ENCODE measurements at regions not wholly inside any gene's neighbourhood (a gene's known extent, or its start where the extent isn't known, plus 50 kb on each side); places are given as distances from the start of the nearest gene placed in this dataset.

DNA sequence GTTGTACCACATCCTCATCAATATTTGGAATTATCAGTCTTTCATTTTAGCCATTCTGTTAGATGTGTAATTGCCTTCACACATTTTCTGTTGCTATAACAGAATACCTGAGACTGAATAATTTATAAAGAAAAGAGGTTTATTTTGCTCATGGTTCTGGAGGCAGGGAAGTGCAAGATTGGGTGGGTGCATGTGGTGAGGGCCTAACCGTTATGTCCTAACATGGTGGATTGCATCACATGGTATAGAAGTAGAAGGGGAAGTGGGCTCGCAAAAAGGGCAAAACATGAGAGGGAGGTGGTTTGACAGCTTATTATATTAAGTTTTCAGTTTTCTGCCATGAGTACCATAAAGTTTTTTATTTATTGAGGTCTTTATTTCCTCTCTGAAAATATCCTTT is 452.0 kb downstream of the ARL4A start:
- H3K27ac ChIP-seq (ENCODE audit: insufficient read depth, low read depth, low read length): no peak overlapping the region
- H3K9me1 ChIP-seq (replicated peaks; ENCODE audit: control insufficient read depth, extremely low read depth, insufficient read depth, low read length): no peaks in the 10 kb centered on the region
- ChIA-PET POLR2A (no interaction called here), CTCF (interaction anchor here (0.9 kb wide), 1 partner anchor 9 kb away, joined by 3 read pairs; no protein-coding TSS in a partner anchor)
- H3K4me2 ChIP-seq (ENCODE audit: insufficient read depth, low read length): no peak overlapping the region
- no peak for FAIRE-seq
- H3K4me1 ChIP-seq (ENCODE audit: control insufficient read depth, extremely low read depth, insufficient read depth, low read length): no peaks in the 10 kb centered on the region
- no TSS peak for BruUV-seq (replicated peaks)
- no peak for TF ChIP-seq POLR2A (IDR thresholded peaks at IDR 0.05; ENCODE audit: low read depth, low read length)
- no peak for TF ChIP-seq MYC (IDR thresholded peaks at IDR 0.05; ENCODE audit: low read depth, low read length)
- TF ChIP-seq POLR2AphosphoS5 (IDR thresholded peaks at IDR 0.05; ENCODE audit: insufficient read depth, low read depth, low read length): no peak
- TF ChIP-seq, protein P1, sequence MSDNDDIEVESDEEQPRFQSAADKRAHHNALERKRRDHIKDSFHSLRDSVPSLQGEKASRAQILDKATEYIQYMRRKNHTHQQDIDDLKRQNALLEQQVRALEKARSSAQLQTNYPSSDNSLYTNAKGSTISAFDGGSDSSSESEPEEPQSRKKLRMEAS (IDR thresholded peaks at IDR 0.05; ENCODE audit: insufficient read depth, insufficient read length): no peak
- TF ChIP-seq EZH2 (IDR thresholded peaks at IDR 0.05; ENCODE audit: borderline replicate concordance, low read depth, low read length, severe bottlenecking): no peak
- TF ChIP-seq FOS (IDR thresholded peaks at IDR 0.05; ENCODE audit: borderline replicate concordance, insufficient read depth, low read length): no peak
- TF ChIP-seq, protein P2, sequence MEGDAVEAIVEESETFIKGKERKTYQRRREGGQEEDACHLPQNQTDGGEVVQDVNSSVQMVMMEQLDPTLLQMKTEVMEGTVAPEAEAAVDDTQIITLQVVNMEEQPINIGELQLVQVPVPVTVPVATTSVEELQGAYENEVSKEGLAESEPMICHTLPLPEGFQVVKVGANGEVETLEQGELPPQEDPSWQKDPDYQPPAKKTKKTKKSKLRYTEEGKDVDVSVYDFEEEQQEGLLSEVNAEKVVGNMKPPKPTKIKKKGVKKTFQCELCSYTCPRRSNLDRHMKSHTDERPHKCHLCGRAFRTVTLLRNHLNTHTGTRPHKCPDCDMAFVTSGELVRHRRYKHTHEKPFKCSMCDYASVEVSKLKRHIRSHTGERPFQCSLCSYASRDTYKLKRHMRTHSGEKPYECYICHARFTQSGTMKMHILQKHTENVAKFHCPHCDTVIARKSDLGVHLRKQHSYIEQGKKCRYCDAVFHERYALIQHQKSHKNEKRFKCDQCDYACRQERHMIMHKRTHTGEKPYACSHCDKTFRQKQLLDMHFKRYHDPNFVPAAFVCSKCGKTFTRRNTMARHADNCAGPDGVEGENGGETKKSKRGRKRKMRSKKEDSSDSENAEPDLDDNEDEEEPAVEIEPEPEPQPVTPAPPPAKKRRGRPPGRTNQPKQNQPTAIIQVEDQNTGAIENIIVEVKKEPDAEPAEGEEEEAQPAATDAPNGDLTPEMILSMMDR (IDR thresholded peaks at IDR 0.05; ENCODE audit: extremely low read depth in 1 of 2, insufficient read depth in 1 of 2, low read depth in 1 of 2, low read length in 2 of 2): no peak
- no peak for TF ChIP-seq GATA2 (IDR thresholded peaks at IDR 0.05; ENCODE audit: insufficient read depth, insufficient read length, low read depth, low read length)
- no peak for TF ChIP-seq JUN (IDR thresholded peaks at IDR 0.05; ENCODE audit: borderline replicate concordance, insufficient read depth, insufficient read length, low read depth)
- DNase-seq (ENCODE audit: low read depth, low spot score): no peak
- H3K27me3 ChIP-seq (ENCODE audit: control insufficient read depth in 2 of 2, insufficient read depth in 2 of 2, low read length in 2 of 2): no peaks in the 10 kb centered on the region
- intact Hi-C loops (cut with micrococcal nuclease): no loop called here
- H3K36me3 ChIP-seq (ENCODE audit: control insufficient read depth in 2 of 2, extremely low read depth in 1 of 2, insufficient read depth in 2 of 2, low read length in 2 of 2): no peaks in the 10 kb centered on the region
- H2AFZ ChIP-seq (ENCODE audit: low read depth, low read length): no peak overlapping the region
- H3K4me3 ChIP-seq (replicated peaks in 1 of 3; ENCODE audit: insufficient read depth in 1 of 3, low read depth in 1 of 3, low read length in 3 of 3): no peak overlapping the region
- no peaks in the 10 kb centered on the region for H3K79me2 ChIP-seq (ENCODE audit: control insufficient read depth, insufficient read depth, low read length)
- no peak overlapping the region for H3K9ac ChIP-seq (replicated peaks; ENCODE audit: extremely low read depth, insufficient read depth, low read length)
- dilution Hi-C loops (cut with MboI; ENCODE audit: extremely low pct_ligation_motif_present, low sequenced_read_pairs): no loop called here
- no peaks in the 10 kb centered on the region for H4K20me1 ChIP-seq (replicated peaks; ENCODE audit: control insufficient read depth, extremely low read depth, insufficient read depth, low read length)
- H3K9me3 ChIP-seq (replicated peaks; ENCODE audit: control insufficient read depth, insufficient read depth, low read length): no peaks in the 10 kb centered on the region

All from endothelial cell of umbilical vein (primary cell).